IPS-15b (cell line): ENCODE measurements at regions not wholly inside any gene's neighbourhood (a gene's known extent, or its start where the extent isn't known, plus 50 kb on each side); places are given as distances from the start of the nearest gene placed in this dataset.
"Not testable (repeated sequence)": the region's sequence is repeated elsewhere in the genome, so short reads cannot be mapped to it uniquely, and the experiment has no call there.

Experiments used
- H3K27me3 ChIP-seq: one replicate; pipeline ENCODE4 v1.6.1; 2013; ENCODE audit warnings: low read length; ENCODE audit not compliant: control insufficient read depth, insufficient read depth
- H3K36me3 ChIP-seq: one replicate; pipeline ENCODE4 v1.6.1; 2013; ENCODE audit warnings: low read length; ENCODE audit not compliant: control insufficient read depth, insufficient read depth
- H3K4me1 ChIP-seq: one replicate; pipeline ENCODE4 v1.6.1; 2013; ENCODE audit warnings: mild to moderate bottlenecking, low read length; ENCODE audit not compliant: control insufficient read depth, insufficient read depth
- H3K4me3 ChIP-seq: one replicate; pipeline ENCODE4 v1.5.1; 2013; ENCODE audit warnings: low read depth, low read length
- H3K9ac ChIP-seq: one replicate; pipeline ENCODE4 v1.6.1; 2013; ENCODE audit warnings: low read depth, mild to moderate bottlenecking, low read length
- H3K9me3 ChIP-seq: one replicate; pipeline ENCODE4 v1.6.1; 2013; ENCODE audit warnings: mild to moderate bottlenecking, low read length; ENCODE audit not compliant: control insufficient read depth, insufficient read depth

- Histone ChIP-seq H3K9me3 (peaks cover 12% of the 10 kb centered on the region), H3K4me3 (no peak overlapping the region), H3K4me1 (no peaks in the 10 kb centered on the region), H3K36me3 (no peaks in the 10 kb centered on the region), H3K27me3 (no peaks in the 10 kb centered on the region), H3K9ac (no peak overlapping the region)
Measured at GRCh38 chr14:105602799-105603793, 76.7 kb downstream of the TMEM121 start.

GRCh38 chr14:105604531-105605463 lies 78.4 kb downstream of the TMEM121 start:
- not testable (repeated sequence) for H3K27me3 ChIP-seq, H3K4me1 ChIP-seq, H3K4me3 ChIP-seq, H3K36me3 ChIP-seq, H3K9ac ChIP-seq
- H3K9me3 ChIP-seq: peaks cover 12% of the 10 kb centered on the region

GRCh38 chr14:105605464-105606304 lies 79.3 kb downstream of the TMEM121 start:
- H3K27me3 ChIP-seq: no peaks in the 10 kb centered on the region
- no peaks in the 10 kb centered on the region for H3K36me3 ChIP-seq
- no peaks in the 10 kb centered on the region for H3K4me1 ChIP-seq
- H3K9me3 ChIP-seq: peaks cover 12% of the 10 kb centered on the region
- H3K4me3 ChIP-seq: no peak overlapping the region
- H3K9ac ChIP-seq: no peak overlapping the region

GRCh38 chr14:105606305-105606975 lies 80.1 kb downstream of the TMEM121 start:
- not testable (repeated sequence) for H3K9me3 ChIP-seq, H3K4me3 ChIP-seq, H3K27me3 ChIP-seq, H3K36me3 ChIP-seq, H3K4me1 ChIP-seq, H3K9ac ChIP-seq

- not testable (repeated sequence) for H3K9ac ChIP-seq, H3K27me3 ChIP-seq, H3K9me3 ChIP-seq, H3K4me1 ChIP-seq, H3K4me3 ChIP-seq, H3K36me3 ChIP-seq
Measured at GRCh38 chr14:105607025-105607424, 80.6 kb downstream of the TMEM121 start.

- H3K4me3 ChIP-seq, H3K4me1 ChIP-seq, H3K36me3 ChIP-seq, H3K27me3 ChIP-seq, H3K9ac ChIP-seq: not testable (repeated sequence)
- H3K9me3 ChIP-seq: peaks cover 15% of the 10 kb centered on the region
Measured at GRCh38 chr14:105614987-105615386, 88.6 kb downstream of the TMEM121 start.

- not testable (repeated sequence) for H3K27me3 ChIP-seq, H3K9ac ChIP-seq, H3K4me3 ChIP-seq, H3K36me3 ChIP-seq, H3K4me1 ChIP-seq
- peaks cover 15% of the 10 kb centered on the region for H3K9me3 ChIP-seq
Measured at GRCh38 chr14:105615986-105616801, 89.8 kb downstream of the TMEM121 start.

- Histone ChIP-seq H3K9me3 (peaks cover 15% of the 10 kb centered on the region), H3K4me3 (peak overlapping the region; percentile 6), H3K27me3 (no peaks in the 10 kb centered on the region)
Measured at GRCh38 chr14:105616802-105617192, 90.4 kb downstream of the TMEM121 start.

GRCh38 chr14:105617201-105617777 lies 90.9 kb downstream of the TMEM121 start:
- Histone ChIP-seq H3K9ac (no peak overlapping the region), H3K36me3 (peaks cover 5% of the 10 kb centered on the region), H3K4me3 (peak overlapping the region; percentile 6), H3K9me3 (peaks cover 15% of the 10 kb centered on the region), H3K27me3 (no peaks in the 10 kb centered on the region), H3K4me1 (no peaks in the 10 kb centered on the region)

More at GRCh38 chr14:105616802-105617192, 90.4 kb downstream of the TMEM121 start:
- Histone ChIP-seq H3K4me1 (no peaks in the 10 kb centered on the region), H3K9ac (no peak overlapping the region), H3K36me3 (peaks cover 5% of the 10 kb centered on the region)

- not testable (repeated sequence) for H3K27me3 ChIP-seq, H3K4me1 ChIP-seq, H3K36me3 ChIP-seq, H3K9ac ChIP-seq, H3K4me3 ChIP-seq
- H3K9me3 ChIP-seq: peaks cover 15% of the 10 kb centered on the region
Measured at GRCh38 chr14:105617805-105618204, 91.4 kb downstream of the TMEM121 start.
